ENCODE measurements at regions not wholly inside any gene's neighbourhood (a gene's known extent, or its start where the extent isn't known, plus 50 kb on each side); places are given as distances from the start of the nearest gene placed in this dataset.

DNA sequence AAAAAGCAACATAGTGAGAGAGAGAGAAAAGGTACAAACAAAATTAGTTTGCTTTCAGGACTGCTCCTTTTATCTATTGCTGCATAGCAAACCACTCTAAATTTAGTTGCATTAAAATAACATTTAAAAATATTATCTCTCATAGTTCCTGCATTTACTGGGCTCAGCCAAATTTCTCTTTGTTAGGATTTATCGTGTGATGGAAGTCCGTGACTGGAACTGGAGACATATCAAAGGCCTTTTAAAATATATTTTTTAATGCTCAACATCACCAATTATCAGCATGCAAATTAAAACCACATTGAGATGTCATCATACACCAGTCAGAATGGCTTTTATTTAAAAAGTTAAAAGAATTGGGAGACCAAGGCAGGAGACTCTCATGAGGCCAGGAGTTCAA lies 107.6 kb upstream of the SYT1 start:
- TF ChIP-seq, protein P1, sequence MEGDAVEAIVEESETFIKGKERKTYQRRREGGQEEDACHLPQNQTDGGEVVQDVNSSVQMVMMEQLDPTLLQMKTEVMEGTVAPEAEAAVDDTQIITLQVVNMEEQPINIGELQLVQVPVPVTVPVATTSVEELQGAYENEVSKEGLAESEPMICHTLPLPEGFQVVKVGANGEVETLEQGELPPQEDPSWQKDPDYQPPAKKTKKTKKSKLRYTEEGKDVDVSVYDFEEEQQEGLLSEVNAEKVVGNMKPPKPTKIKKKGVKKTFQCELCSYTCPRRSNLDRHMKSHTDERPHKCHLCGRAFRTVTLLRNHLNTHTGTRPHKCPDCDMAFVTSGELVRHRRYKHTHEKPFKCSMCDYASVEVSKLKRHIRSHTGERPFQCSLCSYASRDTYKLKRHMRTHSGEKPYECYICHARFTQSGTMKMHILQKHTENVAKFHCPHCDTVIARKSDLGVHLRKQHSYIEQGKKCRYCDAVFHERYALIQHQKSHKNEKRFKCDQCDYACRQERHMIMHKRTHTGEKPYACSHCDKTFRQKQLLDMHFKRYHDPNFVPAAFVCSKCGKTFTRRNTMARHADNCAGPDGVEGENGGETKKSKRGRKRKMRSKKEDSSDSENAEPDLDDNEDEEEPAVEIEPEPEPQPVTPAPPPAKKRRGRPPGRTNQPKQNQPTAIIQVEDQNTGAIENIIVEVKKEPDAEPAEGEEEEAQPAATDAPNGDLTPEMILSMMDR (IDR thresholded peaks at IDR 0.05; ENCODE audit: unreplicated experiment), result no peak
- Mint-ChIP-seq H3K4me1 (ENCODE audit: low read depth) (no peaks in the 10 kb centered on the region), H3K36me3 (ENCODE audit: insufficient read depth) (peaks cover 2% of the 10 kb centered on the region), H3K9me3 (ENCODE audit: low read depth) (peaks cover 16% of the 10 kb centered on the region), H3K27ac (no peak overlapping the region), H3K27me3 (no peaks in the 10 kb centered on the region), H3K4me3 (ENCODE audit: low read depth) (no peak overlapping the region)
- DNase-seq (ENCODE audit: low spot score, unreplicated experiment), result no peak

DNA sequence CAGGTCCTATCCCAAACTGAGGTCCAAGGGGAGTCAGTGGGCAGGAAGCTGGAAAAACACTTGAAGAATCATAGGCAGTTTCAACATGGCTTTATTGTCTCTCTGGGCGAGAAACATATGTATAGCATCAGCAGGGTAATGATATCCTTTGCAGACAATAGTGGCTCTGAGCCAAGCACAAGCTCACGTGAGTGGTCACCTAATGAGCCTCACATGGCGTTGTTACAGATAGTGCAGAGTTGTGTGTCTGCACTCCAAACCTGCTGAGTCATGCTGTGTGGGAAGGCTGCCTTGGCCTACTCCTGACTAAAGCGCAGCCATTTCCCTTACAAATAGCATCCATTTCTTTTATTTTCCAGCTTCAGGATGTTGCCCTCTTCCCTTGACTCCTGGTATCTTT lies 105.2 kb upstream of the SYT1 start:
- Mint-ChIP-seq H3K27ac (no peak overlapping the region), H3K36me3 (ENCODE audit: insufficient read depth) (peaks cover 2% of the 10 kb centered on the region), H3K9me3 (ENCODE audit: low read depth) (peaks cover 16% of the 10 kb centered on the region), H3K4me1 (ENCODE audit: low read depth) (no peaks in the 10 kb centered on the region), H3K27me3 (no peaks in the 10 kb centered on the region), H3K4me3 (ENCODE audit: low read depth) (no peak overlapping the region)
- TF ChIP-seq, protein P1 (IDR thresholded peaks at IDR 0.05; ENCODE audit: unreplicated experiment), result no peak
- no peak for DNase-seq (ENCODE audit: low spot score, unreplicated experiment)

DNA sequence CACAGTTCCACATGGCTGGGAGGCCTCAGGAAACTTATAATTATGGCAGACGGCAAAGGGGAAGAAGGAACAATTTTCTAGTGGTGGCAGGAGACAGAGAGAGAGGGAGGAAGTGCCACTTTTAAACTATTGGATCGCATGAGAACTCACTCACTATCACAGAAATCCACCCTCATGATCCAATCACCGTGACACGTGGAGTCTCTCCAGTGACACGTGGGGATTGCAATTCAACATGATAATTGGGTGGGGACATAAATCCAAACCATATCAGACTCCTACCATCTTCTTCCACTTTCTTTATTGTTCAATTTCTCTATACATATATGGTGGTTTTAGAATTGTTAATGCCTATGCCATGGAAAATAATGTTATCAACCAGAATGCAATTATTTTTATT lies 103.7 kb upstream of the SYT1 start:
- H3K27me3 Mint-ChIP-seq, result no peaks in the 10 kb centered on the region
- TF ChIP-seq, protein P1 (IDR thresholded peaks at IDR 0.05; ENCODE audit: unreplicated experiment), result no peak

DNA sequence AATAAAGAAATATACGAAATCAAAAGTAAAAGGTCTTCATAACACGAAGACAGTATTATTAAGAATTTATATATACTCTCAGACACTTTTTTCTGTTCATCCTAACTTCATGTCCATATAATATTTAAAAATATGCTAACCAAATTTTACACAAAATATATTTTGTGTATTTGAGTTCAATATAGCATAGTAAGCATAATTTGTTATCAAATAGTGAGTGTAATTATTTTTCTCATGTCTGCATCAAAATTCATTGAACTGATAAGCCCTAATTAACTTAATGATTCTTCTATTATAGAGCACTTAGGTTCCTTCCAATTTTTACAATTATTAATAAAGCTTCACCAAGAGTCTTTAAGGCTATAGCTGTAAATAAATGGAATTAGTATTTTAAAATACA lies 99.7 kb upstream of the SYT1 start:
- no peak overlapping the region for H3K4me3 Mint-ChIP-seq (ENCODE audit: low read depth)
- no peak overlapping the region for H3K27ac Mint-ChIP-seq
- H3K9me3 Mint-ChIP-seq (ENCODE audit: low read depth), result peaks cover 3% of the 10 kb centered on the region
- no peak for DNase-seq (ENCODE audit: low spot score, unreplicated experiment)
- H3K27me3 Mint-ChIP-seq, result no peaks in the 10 kb centered on the region
- TF ChIP-seq, protein P1 (IDR thresholded peaks at IDR 0.05; ENCODE audit: unreplicated experiment), result no peak
- H3K36me3 Mint-ChIP-seq (ENCODE audit: insufficient read depth), result no peaks in the 10 kb centered on the region
- H3K4me1 Mint-ChIP-seq (ENCODE audit: low read depth), result peaks cover 5% of the 10 kb centered on the region

More for the DNA sequence above, 103.7 kb upstream of the SYT1 start:
- Mint-ChIP-seq H3K4me3 (ENCODE audit: low read depth) (no peak overlapping the region), H3K36me3 (ENCODE audit: insufficient read depth) (peaks cover 2% of the 10 kb centered on the region), H3K27ac (no peak overlapping the region), H3K9me3 (ENCODE audit: low read depth) (peaks cover 16% of the 10 kb centered on the region), H3K4me1 (ENCODE audit: low read depth) (no peaks in the 10 kb centered on the region)
- DNase-seq (ENCODE audit: low spot score, unreplicated experiment), result no peak

DNA sequence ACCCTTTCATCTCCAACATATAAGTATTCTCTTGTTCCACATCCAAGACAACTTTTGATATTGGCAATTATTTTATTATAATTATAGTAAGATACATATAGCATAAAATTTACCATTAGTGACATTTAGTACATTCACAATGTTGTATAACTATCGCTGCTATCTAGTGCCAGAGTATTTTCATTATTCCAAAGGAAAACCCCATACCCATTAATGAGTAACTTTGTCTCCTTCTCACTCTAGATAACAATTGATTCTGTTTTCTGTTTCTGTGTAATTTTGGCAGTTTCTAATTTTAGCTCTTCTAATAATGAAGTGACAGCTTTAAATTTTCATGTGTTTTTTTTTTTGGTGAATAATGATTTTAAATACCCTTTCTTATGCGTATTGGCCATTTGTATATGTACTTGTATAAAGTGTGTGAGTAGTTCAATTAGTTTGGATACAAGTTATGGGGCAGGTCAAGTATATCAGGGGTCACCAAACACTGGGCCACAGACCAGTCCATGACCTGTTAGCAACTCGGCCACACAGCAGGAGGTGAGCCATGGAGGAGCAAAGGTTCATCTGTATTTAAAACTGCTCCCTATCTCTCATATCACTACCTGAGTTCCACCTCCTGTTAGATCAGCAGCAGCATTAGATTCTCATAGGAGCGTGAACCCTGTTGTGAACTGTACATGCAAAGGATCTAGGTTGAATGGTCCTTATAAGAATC lies 97.2 kb upstream of the SYT1 start:
- TF ChIP-seq, protein P1 (IDR thresholded peaks at IDR 0.05; ENCODE audit: unreplicated experiment), result no peak
- Mint-ChIP-seq H3K27ac (no peak overlapping the region), H3K4me3 (ENCODE audit: low read depth) (no peak overlapping the region), H3K4me1 (ENCODE audit: low read depth) (peaks cover 5% of the 10 kb centered on the region), H3K9me3 (ENCODE audit: low read depth) (no peaks in the 10 kb centered on the region), H3K27me3 (no peaks in the 10 kb centered on the region), H3K36me3 (ENCODE audit: insufficient read depth) (no peaks in the 10 kb centered on the region)
- DNase-seq (ENCODE audit: low spot score, unreplicated experiment), result no peak
